NCI-H2227 (cell line): ENCODE measurements at regions not wholly inside any gene's neighbourhood (a gene's known extent, or its start where the extent isn't known, plus 50 kb on each side); places are given as distances from the start of the nearest gene placed in this dataset.

ENCODE experiments used
- DNase-seq: peaks from one replicate; lab custom pipeline; 2025; ENCODE audit not compliant: unreplicated experiment; lab: John Stamatoyannopoulos, UW

DNA sequence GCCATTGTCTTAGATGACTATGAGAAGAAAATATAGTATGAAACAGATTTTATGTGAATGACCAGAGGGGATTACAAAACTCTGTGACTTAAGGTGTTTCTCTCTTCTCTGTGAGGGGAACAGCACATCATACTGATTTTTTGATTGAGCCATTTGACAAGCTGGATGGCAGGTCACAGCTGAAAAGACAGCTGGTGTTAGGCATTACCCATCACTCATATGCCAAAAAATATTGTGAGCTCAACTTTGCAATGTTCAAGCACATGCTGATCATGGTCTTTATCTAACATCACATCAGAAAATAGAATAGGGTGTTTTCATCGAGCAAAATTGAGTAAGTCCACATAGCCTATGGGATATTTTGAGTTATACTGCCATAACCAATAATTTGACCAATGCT, 86.7 kb upstream of the TECRL start:
- no peak for DNase-seq

DNA sequence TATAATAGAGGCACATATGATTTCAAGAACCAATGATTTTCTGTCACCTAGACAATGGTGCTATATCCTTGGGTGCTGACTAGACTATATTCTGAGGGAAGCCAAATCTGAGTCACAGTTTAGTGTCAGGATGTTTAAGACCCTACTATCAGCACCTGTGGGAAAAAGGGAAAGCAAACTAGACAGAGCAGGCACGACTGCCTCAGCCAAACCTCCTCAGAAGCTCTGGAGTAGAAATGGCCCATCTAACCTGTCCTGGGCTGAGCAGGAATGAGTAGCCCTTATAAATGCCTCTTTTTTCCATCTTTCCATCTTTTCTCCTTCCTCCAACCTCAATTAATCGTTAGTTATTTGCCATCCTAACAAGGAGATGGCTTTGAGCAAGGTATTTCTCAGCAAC, 80.4 kb upstream of the TECRL start:
- no peak for DNase-seq

DNA sequence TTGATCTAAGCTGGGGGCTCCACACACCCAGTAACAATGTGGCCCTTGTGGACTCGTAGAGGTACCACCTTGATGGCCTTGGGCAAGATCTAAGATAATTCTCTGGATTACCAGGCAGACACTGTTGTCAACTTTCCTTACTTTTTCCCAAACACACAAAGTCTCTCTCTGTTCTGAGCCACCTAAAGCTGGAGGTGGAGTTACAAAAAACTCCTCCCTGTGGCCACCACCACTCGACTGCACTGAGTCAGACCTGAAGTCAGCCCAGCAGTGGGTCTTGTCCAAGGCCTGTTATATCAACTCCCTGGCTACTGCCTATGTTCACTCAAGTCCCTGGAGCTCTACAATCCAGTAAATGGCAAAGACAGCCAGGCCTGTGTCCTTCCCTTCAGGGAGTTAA, 70.1 kb upstream of the TECRL start:
- DNase-seq: no peak

DNA sequence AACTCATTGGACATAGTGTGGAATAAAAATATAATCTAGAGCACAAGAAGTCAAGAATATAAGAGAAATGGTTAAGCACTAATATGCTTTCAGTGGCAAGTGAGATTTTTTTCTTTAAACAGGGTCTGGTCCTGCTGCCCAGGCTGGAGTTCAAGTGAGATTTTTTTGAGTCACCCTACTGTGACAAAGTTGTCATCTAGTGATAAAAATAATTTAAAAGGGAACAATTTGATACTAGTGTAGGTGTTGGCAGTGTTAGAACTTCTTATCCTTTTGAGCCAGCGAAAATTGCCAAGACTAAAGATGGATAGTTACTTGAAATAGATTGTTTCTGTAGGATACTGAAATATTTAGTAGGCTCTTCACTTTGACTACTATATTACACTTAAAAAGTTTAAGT, 67.9 kb upstream of the TECRL start:
- no peak for DNase-seq

DNA sequence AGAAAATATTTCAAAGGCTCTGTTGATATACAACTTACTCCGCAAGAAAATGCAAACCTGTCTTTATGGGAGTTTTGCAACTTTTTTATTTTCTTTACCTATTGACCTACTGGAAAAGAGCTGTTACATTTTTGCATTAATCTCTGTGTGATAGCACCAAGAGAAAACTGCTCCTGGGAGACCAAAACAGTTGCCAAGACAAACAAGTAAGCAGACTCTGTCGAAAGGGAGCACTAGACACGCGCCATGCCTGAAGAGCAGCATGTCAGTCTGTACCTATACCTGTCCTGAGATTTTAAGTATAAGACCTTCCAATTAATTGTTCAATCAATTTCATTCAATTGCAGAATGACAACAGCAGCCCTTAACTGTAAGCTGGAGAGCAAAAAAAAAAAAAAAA, 56.0 kb upstream of the TECRL start:
- DNase-seq: no peak

DNA sequence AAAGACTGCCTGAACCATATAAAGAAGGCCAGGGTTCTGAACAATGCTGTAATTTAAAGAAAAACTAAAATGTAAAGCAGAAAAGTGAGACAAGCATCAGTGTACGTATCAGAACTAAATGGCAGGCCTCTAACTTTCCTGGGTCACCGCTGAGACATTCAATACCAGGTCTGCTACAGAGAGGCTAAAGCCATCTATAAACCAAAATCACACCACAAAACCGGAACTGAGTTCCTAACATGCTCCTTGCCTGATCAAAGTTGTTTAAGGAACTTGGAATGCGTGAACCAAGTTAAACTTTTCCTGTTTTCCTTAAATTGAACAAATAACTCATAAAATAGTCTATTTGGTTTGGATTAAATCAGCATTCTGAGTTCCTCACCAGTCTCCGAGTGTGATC, 55.3 kb upstream of the TECRL start:
- DNase-seq: no peak
